PC-3 (cell line): ENCODE measurements at regions not wholly inside any gene's neighbourhood (a gene's known extent, or its start where the extent isn't known, plus 50 kb on each side); places are given as distances from the start of the nearest gene placed in this dataset.

Experiments used
- EZH2 ChIP-seq: fragments of 300-600 bp; sonication (generic); IDR thresholded peaks from one replicate; pipeline ENCODE4 v1.6.1; 2017; ENCODE audit warnings: antibody characterized with exemption, mild to moderate bottlenecking, low read length; ENCODE audit not compliant: unreplicated experiment
- EZH2phosphoT487 ChIP-seq: fragments of 300-600 bp; sonication (generic); IDR thresholded peaks from 2 replicates; pipeline ENCODE4 v1.6.1; 2018; ENCODE audit warnings: mild to moderate bottlenecking, antibody characterized with exemption, low read length, borderline replicate concordance
- TF ChIP-seq, protein P1 (sequence below): fragments of 300-600 bp; sonication (generic); conservative IDR thresholded peaks from 2 replicates; pipeline ENCODE4 v1.5.1; 2017; ENCODE audit warnings: antibody characterized with exemption, low read depth, mild to moderate bottlenecking, low read length

DNA sequence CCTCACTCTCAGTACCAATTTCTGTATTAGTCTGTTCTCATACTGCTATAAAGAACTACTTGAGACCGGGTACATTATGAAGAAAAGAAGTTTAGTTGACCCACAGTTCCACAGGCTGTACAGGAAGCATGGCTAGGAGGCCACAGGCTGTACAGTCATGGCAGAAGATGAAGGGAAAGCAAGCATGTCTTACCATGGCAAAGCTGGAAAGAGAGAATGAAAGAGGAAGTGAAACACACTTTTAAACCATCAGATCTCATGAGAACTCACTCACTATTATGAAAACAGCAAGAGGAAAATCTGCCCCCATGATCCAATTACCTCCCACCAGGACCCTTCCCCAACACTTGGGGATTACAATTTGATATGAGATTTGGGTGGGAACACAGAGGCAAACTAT lies 698.8 kb downstream of the CDH9 start:
- TF ChIP-seq, protein P1, sequence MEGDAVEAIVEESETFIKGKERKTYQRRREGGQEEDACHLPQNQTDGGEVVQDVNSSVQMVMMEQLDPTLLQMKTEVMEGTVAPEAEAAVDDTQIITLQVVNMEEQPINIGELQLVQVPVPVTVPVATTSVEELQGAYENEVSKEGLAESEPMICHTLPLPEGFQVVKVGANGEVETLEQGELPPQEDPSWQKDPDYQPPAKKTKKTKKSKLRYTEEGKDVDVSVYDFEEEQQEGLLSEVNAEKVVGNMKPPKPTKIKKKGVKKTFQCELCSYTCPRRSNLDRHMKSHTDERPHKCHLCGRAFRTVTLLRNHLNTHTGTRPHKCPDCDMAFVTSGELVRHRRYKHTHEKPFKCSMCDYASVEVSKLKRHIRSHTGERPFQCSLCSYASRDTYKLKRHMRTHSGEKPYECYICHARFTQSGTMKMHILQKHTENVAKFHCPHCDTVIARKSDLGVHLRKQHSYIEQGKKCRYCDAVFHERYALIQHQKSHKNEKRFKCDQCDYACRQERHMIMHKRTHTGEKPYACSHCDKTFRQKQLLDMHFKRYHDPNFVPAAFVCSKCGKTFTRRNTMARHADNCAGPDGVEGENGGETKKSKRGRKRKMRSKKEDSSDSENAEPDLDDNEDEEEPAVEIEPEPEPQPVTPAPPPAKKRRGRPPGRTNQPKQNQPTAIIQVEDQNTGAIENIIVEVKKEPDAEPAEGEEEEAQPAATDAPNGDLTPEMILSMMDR: no peak
- no peak for TF ChIP-seq EZH2phosphoT487
- no peak for TF ChIP-seq EZH2
